ENCODE measurements at regions not wholly inside any gene's neighbourhood (a gene's known extent, or its start where the extent isn't known, plus 50 kb on each side); places are given as distances from the start of the nearest gene placed in this dataset.

DNA sequence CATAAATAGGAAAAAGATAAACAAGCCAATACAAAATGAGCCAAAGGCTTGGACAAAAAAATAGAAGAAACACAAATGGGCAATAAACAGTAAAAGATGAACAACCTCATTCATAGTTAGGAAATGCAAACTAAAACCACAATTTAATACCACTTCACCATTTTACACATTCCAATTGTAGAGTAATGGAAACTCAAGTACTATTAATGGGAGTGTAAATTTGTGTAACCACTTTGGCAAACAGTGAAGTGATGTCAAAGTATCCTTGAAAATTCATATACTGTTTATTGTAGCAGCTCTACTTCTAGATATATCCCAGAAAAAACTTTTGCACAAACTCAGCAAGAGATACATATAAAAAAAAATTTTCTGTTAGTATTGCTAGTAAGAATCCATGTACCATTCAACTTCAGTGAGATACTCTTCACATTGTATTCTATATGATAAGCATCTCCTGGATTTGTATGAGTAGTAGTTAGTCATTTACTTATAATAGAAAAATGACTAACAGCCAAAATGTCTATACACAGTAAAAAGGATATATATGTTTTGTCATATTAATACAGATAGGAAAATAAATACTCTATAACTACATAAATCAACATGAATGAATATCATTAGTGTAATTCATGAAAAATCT lies 229.8 kb downstream of the DKK2 start:
- TF ChIP-seq, protein P1, sequence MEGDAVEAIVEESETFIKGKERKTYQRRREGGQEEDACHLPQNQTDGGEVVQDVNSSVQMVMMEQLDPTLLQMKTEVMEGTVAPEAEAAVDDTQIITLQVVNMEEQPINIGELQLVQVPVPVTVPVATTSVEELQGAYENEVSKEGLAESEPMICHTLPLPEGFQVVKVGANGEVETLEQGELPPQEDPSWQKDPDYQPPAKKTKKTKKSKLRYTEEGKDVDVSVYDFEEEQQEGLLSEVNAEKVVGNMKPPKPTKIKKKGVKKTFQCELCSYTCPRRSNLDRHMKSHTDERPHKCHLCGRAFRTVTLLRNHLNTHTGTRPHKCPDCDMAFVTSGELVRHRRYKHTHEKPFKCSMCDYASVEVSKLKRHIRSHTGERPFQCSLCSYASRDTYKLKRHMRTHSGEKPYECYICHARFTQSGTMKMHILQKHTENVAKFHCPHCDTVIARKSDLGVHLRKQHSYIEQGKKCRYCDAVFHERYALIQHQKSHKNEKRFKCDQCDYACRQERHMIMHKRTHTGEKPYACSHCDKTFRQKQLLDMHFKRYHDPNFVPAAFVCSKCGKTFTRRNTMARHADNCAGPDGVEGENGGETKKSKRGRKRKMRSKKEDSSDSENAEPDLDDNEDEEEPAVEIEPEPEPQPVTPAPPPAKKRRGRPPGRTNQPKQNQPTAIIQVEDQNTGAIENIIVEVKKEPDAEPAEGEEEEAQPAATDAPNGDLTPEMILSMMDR (IDR thresholded peaks at IDR 0.05; ENCODE audit: low read length), result no peak
- no peak for TF ChIP-seq EZH2phosphoT487 (IDR thresholded peaks at IDR 0.05; ENCODE audit: low read length)

All from MM.1S (cell line).